NCI-H345 treated with DMSO at 0.1 percent for 48 hours (cell line): ENCODE measurements at regions not wholly inside any gene's neighbourhood (a gene's known extent, or its start where the extent isn't known, plus 50 kb on each side); places are given as distances from the start of the nearest gene placed in this dataset.
"Not testable (repeated sequence)": the region's sequence is repeated elsewhere in the genome, so short reads cannot be mapped to it uniquely, and the experiment has no call there.

ENCODE experiments used
- DNase-seq: peaks from one replicate; lab custom pipeline; 2025; ENCODE audit not compliant: unreplicated experiment; lab: John Stamatoyannopoulos, UW

GRCh38 chr13:50467156-50468110 is 376.1 kb downstream of the DLEU7 start:
- DNase-seq = no peak

- DNase-seq = no peak
These were observed 374.4 kb downstream of the DLEU7 start for GRCh38 chr13:50468849-50469669.

- not testable (repeated sequence) for DNase-seq
These were observed 370.4 kb downstream of the DLEU7 start for GRCh38 chr13:50473050-50473449.

DNA sequence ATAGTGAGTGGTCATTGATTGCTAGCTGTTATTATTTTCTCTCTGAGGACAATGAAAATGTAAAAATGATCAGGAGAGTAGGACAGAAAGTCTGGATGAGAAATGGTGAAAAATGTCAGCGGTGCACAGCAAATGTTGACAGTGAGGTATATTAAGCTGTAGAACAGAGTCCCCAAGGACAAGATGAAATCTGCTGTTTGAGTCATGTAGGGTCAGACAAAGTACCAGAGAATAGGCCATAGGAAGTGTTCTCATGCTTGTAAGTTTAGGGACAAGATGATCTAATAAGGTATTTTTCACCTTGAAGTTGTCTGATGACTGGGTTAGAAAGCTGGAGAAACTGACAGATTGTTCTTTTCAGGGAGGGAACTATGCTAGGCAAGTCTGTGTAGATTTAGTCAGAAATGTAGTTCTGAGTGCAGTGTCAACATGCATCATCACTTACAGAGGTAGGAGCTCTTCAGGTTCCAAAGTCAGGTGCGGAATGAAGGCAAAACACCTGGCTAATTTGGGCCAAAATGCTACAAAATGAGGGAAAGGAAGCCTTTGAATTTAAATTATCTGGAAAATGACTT is 369.3 kb downstream of the DLEU7 start:
- DNase-seq = no peak

- DNase-seq = no peak
These were observed 366.8 kb downstream of the DLEU7 start for GRCh38 chr13:50476577-50477285.

DNA sequence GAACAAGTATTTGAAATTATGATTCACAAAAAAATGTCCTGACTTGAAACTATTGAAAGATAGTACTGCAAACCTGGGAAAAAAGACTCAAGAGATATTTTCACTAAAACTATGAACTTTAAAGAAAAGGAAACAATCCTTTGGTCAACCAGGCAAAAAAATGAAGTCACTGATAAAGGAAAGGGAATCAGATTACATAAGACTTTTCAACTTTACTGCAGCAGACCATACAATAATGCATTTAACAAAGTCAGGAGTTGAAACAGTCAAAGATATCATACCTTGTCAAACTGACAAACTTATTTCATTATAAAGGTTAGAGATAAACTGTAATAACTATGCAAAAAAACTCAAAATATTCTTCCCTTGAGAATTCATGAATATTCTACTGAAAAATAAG is 361.6 kb downstream of the DLEU7 start:
- DNase-seq = no peak

- no peak for DNase-seq
These were observed 360.1 kb downstream of the DLEU7 start for GRCh38 chr13:50483416-50483815.

DNA sequence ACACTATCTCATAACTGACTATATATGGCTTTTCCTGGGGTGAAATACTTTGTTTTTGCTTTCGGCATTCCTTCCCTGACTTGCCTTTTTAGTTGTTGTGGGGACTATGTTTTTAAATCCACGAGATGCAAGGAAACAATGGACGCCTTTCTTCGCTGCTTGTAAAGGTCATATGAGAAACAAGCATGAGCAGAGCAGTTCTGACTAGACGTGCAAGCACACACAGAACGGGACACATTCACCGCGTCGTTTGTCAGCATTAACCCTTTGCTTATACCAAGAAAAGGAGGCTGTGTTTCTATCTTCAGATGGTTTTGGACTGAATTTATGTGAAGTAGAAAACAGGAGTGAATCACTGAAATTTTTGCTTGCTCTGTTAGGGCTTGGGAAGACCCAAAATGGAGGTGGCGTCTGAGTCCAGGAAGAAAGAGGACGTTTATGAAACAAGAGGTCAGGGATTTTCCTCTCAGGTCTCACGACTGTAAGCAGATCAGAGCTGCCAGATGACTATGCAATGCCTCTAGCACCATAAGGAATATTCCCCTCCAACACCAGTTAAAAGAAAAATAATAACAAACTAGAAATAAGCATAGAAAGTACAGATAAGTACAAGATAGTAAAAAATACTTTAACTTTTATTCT is 358.9 kb downstream of the DLEU7 start:
- DNase-seq = no peak

- DNase-seq = no peak
These were observed 357.2 kb downstream of the DLEU7 start for GRCh38 chr13:50485979-50486935.

GRCh38 chr13:50493683-50494082 is 349.8 kb downstream of the DLEU7 start:
- DNase-seq = no peak

DNA sequence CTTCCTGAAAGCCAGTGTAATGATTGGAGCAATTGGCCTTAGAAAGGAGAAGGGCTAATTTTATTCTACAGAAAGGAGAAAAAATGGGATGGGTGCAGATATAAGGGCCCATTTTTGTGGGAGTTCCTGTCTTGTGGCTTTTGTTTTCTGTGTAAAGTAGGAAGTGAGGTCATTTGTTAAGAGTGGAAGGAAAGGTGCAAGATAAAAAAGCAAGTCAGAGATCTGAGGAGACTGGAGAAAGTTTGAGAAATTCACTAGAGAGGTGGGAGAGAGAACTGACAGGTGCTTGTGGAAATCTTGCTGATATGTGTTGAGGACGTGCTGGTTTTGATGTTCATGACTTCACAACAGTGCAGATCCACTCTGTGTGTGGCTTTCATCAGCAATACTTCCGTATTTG is 349.4 kb downstream of the DLEU7 start:
- no peak for DNase-seq

DNA sequence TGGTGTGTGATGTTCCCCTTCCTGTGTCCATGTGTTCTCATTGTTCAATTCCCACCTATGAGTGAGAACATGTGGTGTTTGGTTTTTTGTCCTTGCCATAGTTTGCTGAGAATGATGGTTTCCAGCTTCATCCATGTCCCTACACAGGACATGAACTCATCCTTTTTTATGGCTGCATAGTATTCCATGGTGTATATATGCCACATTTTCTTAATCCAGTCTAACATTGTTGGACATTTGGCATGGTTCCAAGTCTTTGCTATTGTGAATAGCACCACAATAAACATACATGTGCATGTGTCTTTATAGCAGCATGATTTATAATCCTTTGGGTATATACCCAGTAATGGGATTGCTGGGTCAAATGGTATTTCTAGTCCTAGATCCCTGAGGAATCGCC is 340.3 kb downstream of the DLEU7 start:
- not testable (repeated sequence) for DNase-seq

DNA sequence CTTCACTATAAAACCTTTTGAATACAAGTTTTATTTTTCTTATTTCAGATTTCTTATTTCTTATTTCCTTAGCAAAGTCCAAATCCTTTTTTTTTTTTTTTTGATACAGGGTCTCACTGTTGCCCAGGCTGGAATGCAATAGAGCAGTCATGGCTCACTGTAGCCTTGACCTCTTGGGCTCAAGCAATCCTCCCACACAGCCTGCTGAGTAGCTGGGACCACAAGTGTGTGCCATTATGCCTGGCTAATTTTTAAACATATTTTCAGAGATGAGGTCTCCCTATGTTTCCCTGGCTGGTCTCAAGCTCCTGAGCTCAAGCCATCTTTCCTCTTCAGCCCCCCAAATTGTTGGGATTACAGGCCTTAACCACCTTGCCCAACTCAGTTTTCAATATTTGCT is 334.3 kb downstream of the DLEU7 start:
- DNase-seq = no peak

GRCh38 chr13:50509771-50510441 is 333.6 kb downstream of the DLEU7 start:
- DNase-seq = no peak

- DNase-seq = not testable (repeated sequence)
These were observed 332.5 kb downstream of the DLEU7 start for GRCh38 chr13:50510885-50511545.

GRCh38 chr13:50511877-50512341 is 331.6 kb downstream of the DLEU7 start:
- no peak for DNase-seq

GRCh38 chr13:50512474-50513299 is 330.8 kb downstream of the DLEU7 start:
- no peak for DNase-seq
